Fibroblast of lung (primary cell): ENCODE measurements at regions not wholly inside any gene's neighbourhood (a gene's known extent, or its start where the extent isn't known, plus 50 kb on each side); places are given as distances from the start of the nearest gene placed in this dataset.

Experiments used
- DNase-seq, 2 donors: peaks; one replicate each; pipeline versions ENCODE4 v3.0.0 to v3.0.0-alpha.2; 2010; ENCODE audit warnings: low read depth in 2 of 2
- H2AFZ ChIP-seq: 2 replicates; pipeline ENCODE4 v1.5.1; 2012; ENCODE audit warnings: low read length, control low read depth, inconsistent platforms
- H3K27ac ChIP-seq: 2 replicates; pipeline ENCODE4 v1.5.1; 2011; ENCODE audit warnings: low read length, control low read depth; ENCODE audit not compliant: insufficient read depth
- H3K27me3 ChIP-seq: 2 replicates; pipeline ENCODE4 v1.5.1; 2011; ENCODE audit warnings: mild to moderate bottlenecking, low read length; ENCODE audit not compliant: control insufficient read depth, insufficient read depth
- H3K36me3 ChIP-seq: 2 replicates; pipeline ENCODE4 v1.5.1; 2011; ENCODE audit warnings: low read length; ENCODE audit not compliant: control insufficient read depth, insufficient read depth
- H3K4me1 ChIP-seq: 2 replicates; pipeline ENCODE4 v1.5.1; 2011; ENCODE audit warnings: low read length; ENCODE audit not compliant: control insufficient read depth, insufficient read depth; ENCODE audit errors: extremely low read depth
- H3K4me2 ChIP-seq: 2 replicates; pipeline ENCODE4 v1.5.1; 2011; ENCODE audit warnings: low read length, control low read depth; ENCODE audit not compliant: insufficient read depth; ENCODE audit errors: extremely low read depth
- H3K4me3 ChIP-seq, 4 experiments: fragments of 200-600 bp in 1 of 4; sonication (generic) in 1 of 4; replicated peaks in 1 of 4; 2 replicates each; pipeline ENCODE4 v1.5.1; 2011 to 2016; ENCODE audit warnings: low read length in 4 of 4, low read depth in 3 of 4, mild to moderate bottlenecking in 3 of 4, control low read depth in 2 of 4, inconsistent platforms in 1 of 4, mixed read lengths in 1 of 4; ENCODE audit not compliant: insufficient read depth in 1 of 4; ENCODE audit errors: control extremely low read depth in 1 of 4
- H3K79me2 ChIP-seq: 2 replicates; pipeline ENCODE4 v1.5.1; 2012; ENCODE audit warnings: mild to moderate bottlenecking, low read length, inconsistent platforms; ENCODE audit not compliant: control insufficient read depth, insufficient read depth
- H3K9ac ChIP-seq: 2 replicates; pipeline ENCODE4 v1.5.1; 2011; ENCODE audit warnings: mild to moderate bottlenecking, low read length, control low read depth; ENCODE audit not compliant: insufficient read depth
- H3K9me3 ChIP-seq: 2 replicates; pipeline ENCODE4 v1.5.1; 2012; ENCODE audit warnings: low read depth, low read length; ENCODE audit not compliant: control insufficient read depth, insufficient read depth
- H4K20me1 ChIP-seq: 2 replicates; pipeline ENCODE4 v1.5.1; 2011; ENCODE audit warnings: low read length; ENCODE audit not compliant: control insufficient read depth, insufficient read depth; ENCODE audit errors: extremely low read depth
- CTCF ChIP-seq, 2 donors: IDR thresholded peaks in 1 of 2; conservative IDR thresholded peaks in 1 of 2; 1 replicate in 1 of 2; 2 replicates in 1 of 2; pipeline ENCODE4 v1.5.1; 2011 to 2012; ENCODE audit warnings: low read length in 2 of 2, control low read depth in 1 of 2, inconsistent platforms in 1 of 2, low read depth in 1 of 2, mild to moderate bottlenecking in 1 of 2
- EZH2 ChIP-seq: IDR thresholded peaks from 2 replicates; pipeline ENCODE4 v1.5.1; 2012; ENCODE audit warnings: low read length, control low read depth, mild to moderate bottlenecking; ENCODE audit errors: missing control alignments

- H3K27ac ChIP-seq: no peak overlapping the region
- H3K9ac ChIP-seq: no peak overlapping the region
- no peaks in the 10 kb centered on the region for H4K20me1 ChIP-seq
- no peaks in the 10 kb centered on the region for H3K79me2 ChIP-seq
- H3K4me2 ChIP-seq: no peak overlapping the region
- no peaks in the 10 kb centered on the region for H3K27me3 ChIP-seq
- no peak for DNase-seq
- no peaks in the 10 kb centered on the region for H3K9me3 ChIP-seq
- TF ChIP-seq EZH2 (no peak), CTCF (conservative IDR thresholded peaks at IDR 0.05 in 1 of 2, IDR thresholded peaks at IDR 0.05 in 1 of 2; ENCODE audit: low read depth in 1 of 2, low read length in 2 of 2) (no peak)
- H2AFZ ChIP-seq: no peak overlapping the region
- no peaks in the 10 kb centered on the region for H3K4me1 ChIP-seq
- H3K4me3 ChIP-seq: no peak overlapping the region
- no peaks in the 10 kb centered on the region for H3K36me3 ChIP-seq
These were observed 295.3 kb downstream of the AACS start for GRCh38 chr12:125360540-125360939.

DNA sequence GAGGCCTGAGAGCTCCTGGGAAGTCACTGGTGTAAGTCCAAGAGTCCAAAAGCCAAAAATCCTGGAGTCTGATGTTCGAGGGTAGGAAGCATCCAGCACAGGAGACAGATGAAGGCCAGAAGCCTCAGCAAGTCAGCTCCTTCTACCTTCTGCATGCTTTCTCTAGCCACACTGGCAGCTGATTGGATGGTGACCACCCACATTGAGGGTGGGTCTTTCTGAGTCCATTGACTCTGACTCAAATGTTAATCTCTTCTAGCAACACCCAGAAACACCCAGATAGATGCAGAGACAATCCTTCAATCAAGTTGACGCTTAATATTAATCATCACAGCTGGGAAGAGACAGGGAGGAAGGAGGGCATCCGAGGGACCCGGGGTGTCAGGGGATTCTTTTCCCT is 305.8 kb downstream of the AACS start:
- Histone ChIP-seq H3K4me3 (no peak overlapping the region), H3K36me3 (no peaks in the 10 kb centered on the region), H3K79me2 (no peaks in the 10 kb centered on the region), H3K4me2 (no peak overlapping the region), H3K9ac (no peak overlapping the region), H3K27me3 (no peaks in the 10 kb centered on the region), H3K27ac (no peak overlapping the region), H3K9me3 (no peaks in the 10 kb centered on the region), H4K20me1 (no peaks in the 10 kb centered on the region), H2AFZ (no peak overlapping the region), H3K4me1 (no peaks in the 10 kb centered on the region)
- TF ChIP-seq CTCF (conservative IDR thresholded peaks at IDR 0.05 in 1 of 2, IDR thresholded peaks at IDR 0.05 in 1 of 2; ENCODE audit: low read depth in 1 of 2, low read length in 2 of 2) (no peak), EZH2 (no peak)
- no peak for DNase-seq

DNA sequence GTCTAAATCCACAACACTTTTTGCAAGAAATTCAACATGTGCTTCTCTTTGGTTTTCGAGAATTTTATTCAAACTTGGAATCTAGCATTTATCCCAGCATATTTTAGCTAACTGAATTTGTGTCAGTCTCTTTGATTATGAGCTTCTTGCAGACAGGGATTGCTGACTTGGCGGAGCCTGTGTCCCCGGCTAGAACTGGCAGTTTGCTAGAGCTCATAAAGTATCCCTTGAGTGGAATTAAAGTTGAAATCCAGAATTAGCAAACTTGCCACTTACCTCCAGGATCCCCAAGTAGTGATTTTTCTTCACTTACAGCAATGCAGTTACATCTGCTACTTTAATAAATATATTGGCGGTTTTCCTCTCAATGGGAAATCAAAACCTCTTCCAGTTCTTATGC is 306.9 kb downstream of the AACS start:
- Histone ChIP-seq H3K27me3 (no peaks in the 10 kb centered on the region), H3K36me3 (no peaks in the 10 kb centered on the region), H3K4me1 (no peaks in the 10 kb centered on the region), H2AFZ (no peak overlapping the region), H3K9me3 (no peaks in the 10 kb centered on the region), H3K79me2 (no peaks in the 10 kb centered on the region), H3K4me2 (no peak overlapping the region), H3K4me3 (no peak overlapping the region), H3K27ac (no peak overlapping the region), H4K20me1 (no peaks in the 10 kb centered on the region), H3K9ac (no peak overlapping the region)
- DNase-seq: no peak
- TF ChIP-seq EZH2: no peak
